Pons (tissue), 1 donor: ENCODE measurements at regions not wholly inside any gene's neighbourhood (a gene's known extent, or its start where the extent isn't known, plus 50 kb on each side); places are given as distances from the start of the nearest gene placed in this dataset.
"Not testable (repeated sequence)": the region's sequence is repeated elsewhere in the genome, so short reads cannot be mapped to it uniquely, and the experiment has no call there.

Source experiments
- DNase-seq: peaks from one replicate; pipeline ENCODE4 v3.0.0-alpha.2; 2016; ENCODE audit warnings: low spot score

GRCh38 chrX:39047174-39047573 lies 245.9 kb downstream of the MID1IP1 start:
- no peak for DNase-seq

GRCh38 chrX:39049975-39050374 lies 248.7 kb downstream of the MID1IP1 start:
- no peak for DNase-seq

- DNase-seq, result no peak
Observed at GRCh38 chrX:39050427-39050826, 249.2 kb downstream of the MID1IP1 start.

- DNase-seq, result no peak
Observed at GRCh38 chrX:39052751-39053150, 251.5 kb downstream of the MID1IP1 start.

- DNase-seq, result no peak
Observed at GRCh38 chrX:39058724-39059123, 257.5 kb downstream of the MID1IP1 start.

GRCh38 chrX:39059866-39060265 lies 258.6 kb downstream of the MID1IP1 start:
- DNase-seq, result no peak

GRCh38 chrX:39063037-39063436 lies 261.8 kb downstream of the MID1IP1 start:
- DNase-seq, result no peak

GRCh38 chrX:39063702-39064101 lies 262.4 kb downstream of the MID1IP1 start:
- no peak for DNase-seq

- DNase-seq, result peak; percentile 37
Observed at GRCh38 chrX:39065051-39065871, 264.0 kb downstream of the MID1IP1 start.

- DNase-seq, result no peak
Observed at GRCh38 chrX:39067866-39068265, 266.6 kb downstream of the MID1IP1 start.

- DNase-seq, result not testable (repeated sequence)
Observed at GRCh38 chrX:39068634-39069033, 267.4 kb downstream of the MID1IP1 start.

GRCh38 chrX:39070009-39070408 lies 268.8 kb downstream of the MID1IP1 start:
- no peak for DNase-seq

GRCh38 chrX:39073131-39073530 lies 271.9 kb downstream of the MID1IP1 start:
- DNase-seq, result no peak

- DNase-seq, result no peak
Observed at GRCh38 chrX:39096599-39096998, 295.3 kb downstream of the MID1IP1 start.

- DNase-seq, result no peak
Observed at GRCh38 chrX:39104745-39105144, 303.5 kb downstream of the MID1IP1 start.

- no peak for DNase-seq
Observed at GRCh38 chrX:39112143-39112542, 310.9 kb downstream of the MID1IP1 start.

- DNase-seq, result no peak
Observed at GRCh38 chrX:39115166-39115565, 313.9 kb downstream of the MID1IP1 start.

- DNase-seq, result no peak
Observed at GRCh38 chrX:39117101-39117500, 315.8 kb downstream of the MID1IP1 start.

- DNase-seq, result no peak
Observed at GRCh38 chrX:39121903-39122302, 320.6 kb downstream of the MID1IP1 start.

GRCh38 chrX:39125834-39126233 lies 324.6 kb downstream of the MID1IP1 start:
- DNase-seq, result no peak

- DNase-seq, result peak; percentile 20
Observed at GRCh38 chrX:39133971-39134370, 332.7 kb downstream of the MID1IP1 start.

- DNase-seq, result no peak
Observed at GRCh38 chrX:39137363-39137954, 336.2 kb downstream of the MID1IP1 start.

GRCh38 chrX:39140581-39140980 lies 339.3 kb downstream of the MID1IP1 start:
- DNase-seq, result no peak

- DNase-seq, result no peak
Observed at GRCh38 chrX:39144323-39144722, 343.1 kb downstream of the MID1IP1 start.
